Calu3 (cell line): ENCODE measurements at regions not wholly inside any gene's neighbourhood (a gene's known extent, or its start where the extent isn't known, plus 50 kb on each side); places are given as distances from the start of the nearest gene placed in this dataset.

Source experiments
- BruUV-seq: library from RNA; stranded (reverse); fragments of 400-500 nt; replicated peaks from 2 replicates; lab custom pipeline; 2021; lab: Mats Ljungman, UMichigan
- CTCF ChIA-PET: fragments of 300-600 bp; sonication (Branson Sonifier 250); formaldehyde crosslinking; loops from one replicate; lab custom pipeline; 2022; ENCODE audit warnings: antibody characterized with exemption; lab: Charles Lee
- DNase-seq: peaks from one replicate; pipeline ENCODE4 v3.0.0; 2022
- H3K27ac Mint-ChIP-seq: one replicate; pipeline ENCODE4 v1.8.0; 2022; ENCODE audit warnings: mixed read lengths; ENCODE audit not compliant: unreplicated experiment
- H3K27me3 Mint-ChIP-seq: one replicate; pipeline ENCODE4 v1.8.0; 2022; ENCODE audit warnings: mixed read lengths; ENCODE audit not compliant: unreplicated experiment
- H3K36me3 Mint-ChIP-seq: one replicate; pipeline ENCODE4 v1.8.0; 2022; ENCODE audit warnings: mild to moderate bottlenecking, moderate library complexity, mixed read lengths; ENCODE audit not compliant: insufficient read depth, unreplicated experiment
- H3K4me1 Mint-ChIP-seq: one replicate; pipeline ENCODE4 v1.8.0; 2022; ENCODE audit warnings: mild to moderate bottlenecking, low read depth, mixed read lengths; ENCODE audit not compliant: unreplicated experiment
- H3K4me3 Mint-ChIP-seq: one replicate; pipeline ENCODE4 v1.8.0; 2022; ENCODE audit warnings: mild to moderate bottlenecking, low read depth, moderate library complexity, mixed read lengths; ENCODE audit not compliant: unreplicated experiment
- H3K9me3 Mint-ChIP-seq: one replicate; pipeline ENCODE4 v1.8.0; 2022; ENCODE audit warnings: low read depth, mixed read lengths; ENCODE audit not compliant: unreplicated experiment
- CTCF ChIP-seq: fragments of 200-600 bp; IDR thresholded peaks from one replicate; pipeline ENCODE4 v1.8.0; 2022; ENCODE audit warnings: antibody characterized with exemption; ENCODE audit not compliant: unreplicated experiment
- intact Hi-C: fragments of 100-400 bp; cut with micrococcal nuclease; formaldehyde crosslinking; loops from one replicate; pipeline ENCODE4 v1.10.0; 2022; ENCODE audit not compliant: unreplicated experiment

- intact Hi-C loops: no loop called here
- CTCF ChIA-PET: no interaction called here
- Mint-ChIP-seq H3K4me1 (no peaks in the 10 kb centered on the region), H3K9me3 (no peaks in the 10 kb centered on the region), H3K27me3 (no peaks in the 10 kb centered on the region), H3K4me3 (no peak overlapping the region), H3K36me3 (no peaks in the 10 kb centered on the region), H3K27ac (no peak overlapping the region)
- BruUV-seq: no TSS peak
- no peak for DNase-seq
- TF ChIP-seq CTCF: no peak
Observed at GRCh38 chr16:59905606-59906005, 1171.5 kb upstream of the GOT2 start.

- CTCF ChIA-PET: no interaction called here
- DNase-seq: no peak
- no TSS peak for BruUV-seq
- intact Hi-C loops: no loop called here
- Mint-ChIP-seq H3K27ac (no peak overlapping the region), H3K4me3 (no peak overlapping the region), H3K36me3 (no peaks in the 10 kb centered on the region), H3K27me3 (no peaks in the 10 kb centered on the region), H3K4me1 (no peaks in the 10 kb centered on the region), H3K9me3 (no peaks in the 10 kb centered on the region)
- no peak for TF ChIP-seq CTCF
Observed at GRCh38 chr16:59905131-59905530, 1171.0 kb upstream of the GOT2 start.

GRCh38 chr16:59899940-59900339 is 1165.8 kb upstream of the GOT2 start:
- no TSS peak for BruUV-seq
- Mint-ChIP-seq H3K4me1 (no peaks in the 10 kb centered on the region), H3K9me3 (peaks cover 4% of the 10 kb centered on the region), H3K27ac (no peak overlapping the region), H3K27me3 (no peaks in the 10 kb centered on the region), H3K4me3 (no peak overlapping the region), H3K36me3 (no peaks in the 10 kb centered on the region)
- no peak for TF ChIP-seq CTCF
- CTCF ChIA-PET: no interaction called here
- intact Hi-C loops: no loop called here
- no peak for DNase-seq

GRCh38 chr16:59892376-59892775 is 1158.3 kb upstream of the GOT2 start:
- intact Hi-C loops: no loop called here
- H3K27me3 Mint-ChIP-seq: no peaks in the 10 kb centered on the region
- no peak overlapping the region for H3K4me3 Mint-ChIP-seq
- H3K9me3 Mint-ChIP-seq: peaks cover 18% of the 10 kb centered on the region
- no TSS peak for BruUV-seq
- no peaks in the 10 kb centered on the region for H3K4me1 Mint-ChIP-seq
- CTCF ChIA-PET: no interaction called here
- H3K36me3 Mint-ChIP-seq: no peaks in the 10 kb centered on the region
- no peak for TF ChIP-seq CTCF
- no peak overlapping the region for H3K27ac Mint-ChIP-seq
- DNase-seq: no peak

- Mint-ChIP-seq H3K27ac (no peak overlapping the region), H3K27me3 (no peaks in the 10 kb centered on the region), H3K9me3 (peaks cover 16% of the 10 kb centered on the region), H3K4me3 (no peak overlapping the region), H3K36me3 (no peaks in the 10 kb centered on the region), H3K4me1 (no peaks in the 10 kb centered on the region)
- DNase-seq: no peak
- CTCF ChIA-PET: no interaction called here
- BruUV-seq: no TSS peak
- TF ChIP-seq CTCF: no peak
- intact Hi-C loops: loop anchor here (10.0 kb wide), 1 partner anchor 363 kb away; no protein-coding TSS in a partner anchor
Observed at GRCh38 chr16:59887856-59888255, 1153.7 kb upstream of the GOT2 start.
